H1 (cell line): ENCODE measurements at regions not wholly inside any gene's neighbourhood (a gene's known extent, or its start where the extent isn't known, plus 50 kb on each side); places are given as distances from the start of the nearest gene placed in this dataset.

Experiments used
- CTCF ChIA-PET: fragments of 300-600 bp; sonication (Branson Sonifier 250); formaldehyde crosslinking; loops from one replicate; lab custom pipeline; 2021; ENCODE audit not compliant: partially characterized antibody; lab: Charles Lee
- POLR2A ChIA-PET: fragments of 300-600 bp; sonication (Branson Sonifier 250); formaldehyde crosslinking; loops from one replicate; lab custom pipeline; 2021; ENCODE audit warnings: inconsistent platforms; ENCODE audit not compliant: partially characterized antibody; lab: Charles Lee
- DNase-seq, 2 experiments: peaks; one replicate each; pipeline versions ENCODE4 v3.0.0 to v3.0.0-alpha.2; 2010 to 2022; ENCODE audit warnings: low spot score in 2 of 2, low read depth in 1 of 2, mixed read lengths in 1 of 2
- FAIRE-seq: peaks from 2 replicates; lab custom pipeline; 2011; peaks lifted over from hg19 to GRCh38; lab: Jason Lieb, UNC
- H2AFZ ChIP-seq: 2 replicates; pipeline ENCODE4 v1.8.1; 2012; ENCODE audit warnings: low read length, inconsistent platforms
- H2AK5ac ChIP-seq: 2 replicates; pipeline ENCODE4 v1.6.1; 2013; ENCODE audit warnings: low read depth, low read length
- H2BK120ac ChIP-seq: replicated peaks from 2 replicates; pipeline ENCODE3; 2013; ENCODE audit warnings: low read depth, low read length, inconsistent platforms
- H2BK12ac ChIP-seq: 2 replicates; pipeline ENCODE4 v1.6.1; 2013; ENCODE audit warnings: low read depth, low read length
- H2BK15ac ChIP-seq: 2 replicates; pipeline ENCODE4 v1.6.1; 2013; ENCODE audit warnings: low read length
- H2BK20ac ChIP-seq: 2 replicates; pipeline ENCODE4 v1.6.1; 2013; ENCODE audit warnings: low read length
- H2BK5ac ChIP-seq: 2 replicates; pipeline ENCODE4 v1.6.1; 2013; ENCODE audit warnings: low read depth, low read length
- H3K14ac ChIP-seq: 2 replicates; pipeline ENCODE4 v1.6.1; 2013; ENCODE audit warnings: inconsistent platforms; ENCODE audit not compliant: insufficient read length
- H3K18ac ChIP-seq: 2 replicates; pipeline ENCODE4 v1.6.1; 2013; ENCODE audit warnings: low read length; ENCODE audit errors: extremely low read depth
- H3K23ac ChIP-seq: 2 replicates; pipeline ENCODE4 v1.6.1; 2013; ENCODE audit warnings: inconsistent platforms; ENCODE audit not compliant: insufficient read length
- H3K23me2 ChIP-seq: 2 replicates; pipeline ENCODE4 v1.6.1; 2013; ENCODE audit warnings: low read depth, low read length
- H3K27ac ChIP-seq: 2 replicates; pipeline ENCODE4 v1.6.1; 2011; ENCODE audit warnings: low read depth, low read length, inconsistent platforms
- H3K27me3 ChIP-seq, 4 experiments: replicated peaks in 1 of 4; 1 replicate in 1 of 4; 2 replicates in 3 of 4; pipeline versions ENCODE4 v1.6.1 to v1.8.1; 2011 to 2013; ENCODE audit warnings: low read length in 3 of 4, mild to moderate bottlenecking in 3 of 4, inconsistent platforms in 2 of 4, mixed read lengths in 2 of 4, moderate library complexity in 1 of 4; ENCODE audit not compliant: control insufficient read depth in 3 of 4, insufficient read depth in 3 of 4; ENCODE audit errors: extremely low read depth in 1 of 4
- H3K36me3 ChIP-seq, 4 experiments: 2 replicates each; pipeline versions ENCODE4 v1.6.1 to v1.8.1; 2011 to 2013; ENCODE audit warnings: mild to moderate bottlenecking in 4 of 4, low read length in 3 of 4, moderate library complexity in 2 of 4, control low read depth in 1 of 4, inconsistent platforms in 1 of 4; ENCODE audit not compliant: insufficient read depth in 4 of 4, control insufficient read depth in 2 of 4
- H3K4ac ChIP-seq: replicated peaks from 2 replicates; pipeline ENCODE3; 2013; ENCODE audit warnings: low read length, low read depth, mixed read lengths, inconsistent platforms; ENCODE audit not compliant: insufficient read length
- H3K4me1 ChIP-seq, 4 experiments: replicated peaks in 1 of 4; 1 replicate in 1 of 4; 2 replicates in 3 of 4; pipeline versions ENCODE4 v1.6.1 to v1.8.1; 2011 to 2013; ENCODE audit warnings: low read length in 3 of 4, inconsistent platforms in 2 of 4, mixed read lengths in 1 of 4; ENCODE audit not compliant: insufficient read depth in 4 of 4, control insufficient read depth in 3 of 4
- H3K4me2 ChIP-seq, 2 experiments: 2 replicates each; pipeline versions ENCODE4 v1.6.1 to v1.8.1; 2011 to 2013; ENCODE audit warnings: low read depth in 2 of 2, low read length in 2 of 2, control low read depth in 1 of 2, inconsistent platforms in 1 of 2, mild to moderate bottlenecking in 1 of 2; ENCODE audit not compliant: insufficient read depth in 1 of 2
- H3K4me3 ChIP-seq, 4 experiments: fragments of 200-600, 300-600 bp in 1 of 4; sonication (generic), shearing (Covaris generic), sonication (Bioruptor Twin) in 1 of 4; 2 replicates each; pipeline versions ENCODE4 v1.5.1 to v1.8.1; 2011 to 2016; ENCODE audit warnings: low read length in 4 of 4, low read depth in 3 of 4, control low read depth in 2 of 4, inconsistent platforms in 2 of 4, mild to moderate bottlenecking in 2 of 4, mixed read lengths in 1 of 4, moderate library complexity in 1 of 4; ENCODE audit not compliant: insufficient read depth in 2 of 4; ENCODE audit errors: extremely low read depth in 1 of 4
- H3K56ac ChIP-seq: replicated peaks from 2 replicates; pipeline ENCODE3; 2013; ENCODE audit warnings: low read depth, mild to moderate bottlenecking, mixed read lengths, low read length, inconsistent platforms; ENCODE audit not compliant: insufficient read length
- H3K79me1 ChIP-seq: 2 replicates; pipeline ENCODE4 v1.6.1; 2013; ENCODE audit warnings: low read depth, low read length, control low read depth
- H3K79me2 ChIP-seq, 2 experiments: 2 replicates each; pipeline versions ENCODE4 v1.6.1 to v1.8.1; 2012 to 2013; ENCODE audit warnings: low read length in 2 of 2, mild to moderate bottlenecking in 2 of 2, inconsistent platforms in 1 of 2; ENCODE audit not compliant: insufficient read depth in 2 of 2, control insufficient read depth in 1 of 2
- H3K9ac ChIP-seq, 4 experiments: replicated peaks in 1 of 4; 1 replicate in 1 of 4; 2 replicates in 3 of 4; pipeline versions ENCODE4 v1.6.1 to v1.8.1; 2011 to 2013; ENCODE audit warnings: low read depth in 3 of 4, low read length in 3 of 4, control low read depth in 2 of 4, mild to moderate bottlenecking in 2 of 4, moderate library complexity in 2 of 4, inconsistent platforms in 1 of 4; ENCODE audit errors: extremely low read depth in 1 of 4
- H3K9me3 ChIP-seq, 2 experiments: 2 replicates each; pipeline versions ENCODE4 v1.6.1 to v1.8.1; 2012 to 2013; ENCODE audit warnings: mild to moderate bottlenecking in 2 of 2, moderate library complexity in 2 of 2, control low read depth in 1 of 2, inconsistent platforms in 1 of 2, low read depth in 1 of 2, low read length in 1 of 2, mixed read lengths in 1 of 2; ENCODE audit not compliant: insufficient read depth in 2 of 2
- H4K20me1 ChIP-seq, 2 experiments: replicated peaks in 1 of 2; 2 replicates each; pipeline versions ENCODE3 to v1.8.1; 2011 to 2013; ENCODE audit warnings: inconsistent platforms in 2 of 2, low read length in 2 of 2, mild to moderate bottlenecking in 1 of 2; ENCODE audit not compliant: insufficient read depth in 2 of 2, control insufficient read depth in 1 of 2
- H4K5ac ChIP-seq: 2 replicates; pipeline ENCODE4 v1.6.1; 2013; ENCODE audit warnings: low read length, low read depth, mixed read lengths, inconsistent platforms; ENCODE audit not compliant: insufficient read length
- H4K8ac ChIP-seq: 2 replicates; pipeline ENCODE4 v1.8.0; 2013; ENCODE audit warnings: mild to moderate bottlenecking, moderate library complexity, low read length, inconsistent platforms; ENCODE audit not compliant: insufficient read depth; ENCODE audit errors: extremely low read depth
- H4K91ac ChIP-seq: replicated peaks from 2 replicates; pipeline ENCODE3; 2013; ENCODE audit warnings: low read length, mixed read lengths, inconsistent platforms; ENCODE audit not compliant: insufficient read length
- CTBP2 ChIP-seq: IDR thresholded peaks from 2 replicates; pipeline ENCODE4 v1.7.0; 2011; ENCODE audit warnings: borderline replicate concordance, mild to moderate bottlenecking, moderate library complexity, mixed read lengths, low read length; ENCODE audit not compliant: insufficient read depth, insufficient read length
- HDAC2 ChIP-seq, 2 experiments: fragments of 300-600 bp in 1 of 2; sonication (generic) in 1 of 2; IDR thresholded peaks; 2 replicates each; pipeline ENCODE4 v1.6.1; 2011 to 2012; ENCODE audit warnings: low read depth in 2 of 2, low read length in 2 of 2, mild to moderate bottlenecking in 2 of 2, moderate library complexity in 2 of 2, borderline replicate concordance in 1 of 2, inconsistent platforms in 1 of 2
- SRF ChIP-seq: IDR thresholded peaks from 2 replicates; pipeline ENCODE4 v1.6.1; 2011; ENCODE audit warnings: mild to moderate bottlenecking, low read depth, low read length, moderate library complexity
- WGBS, 2 experiments: shearing (Covaris generic) in 1 of 2; methylation state at CpG; one replicate each; pipeline versions ENCODE4 v1.1.6 to v1.1.7; 2013 to 2015; ENCODE audit warnings: low lambda C conversion rate in 2 of 2, mixed read lengths in 2 of 2, inconsistent platforms in 1 of 2, low coverage in 1 of 2, missing lambda C conversion rate in 1 of 2; ENCODE audit not compliant: insufficient replicate concordance in 2 of 2, insufficient coverage in 1 of 2, insufficient read length in 1 of 2; ENCODE audit errors: extremely low coverage in 1 of 2, missing lambda C conversion rate in 1 of 2; 5-methylcytosine and 5-hydroxymethylcytosine counted together

- Histone ChIP-seq H2BK15ac (no peak overlapping the region), H3K36me3 (no peaks in the 10 kb centered on the region), H3K23ac (no peak overlapping the region), H3K4me1 (no peaks in the 10 kb centered on the region; a peak in 2 of 7 replicates), H3K4ac (no peak overlapping the region), H3K79me2 (no peaks in the 10 kb centered on the region), H3K14ac (no peak overlapping the region), H2BK5ac (no peak overlapping the region), H2BK20ac (no peak overlapping the region), H3K4me2 (no peak overlapping the region), H4K91ac (no peak overlapping the region), H2AK5ac (no peak overlapping the region), H3K4me3 (no peak overlapping the region), H2BK12ac (no peak overlapping the region), H3K79me1 (no peaks in the 10 kb centered on the region), H4K8ac (no peak overlapping the region), H3K18ac (no peak overlapping the region), H3K23me2 (peaks cover 5% of the 10 kb centered on the region; the same call in 1 of the 2 replicates), H3K9ac (no peak overlapping the region), H2AFZ (peak overlapping the region; percentile 22; the same call in 1 of the 2 replicates), H3K27ac (no peak overlapping the region), H4K5ac (no peak overlapping the region), H2BK120ac (no peak overlapping the region), H3K56ac (no peak overlapping the region), H4K20me1 (no peaks in the 10 kb centered on the region), H3K27me3 (no peaks in the 10 kb centered on the region), H3K9me3 (no peaks in the 10 kb centered on the region)
- WGBS, 2 experiments = 96% methylated on average over 3 of the region's 3 CpGs; no CpG with 5 or more reads in 1 of the 2 experiments
- FAIRE-seq = no peak
- no peak for DNase-seq
- POLR2A ChIA-PET = no interaction called here
- CTCF ChIA-PET = no interaction called here
- TF ChIP-seq CTBP2 = no peak
- TF ChIP-seq HDAC2 (IDR thresholded peaks at IDR 0.05; ENCODE audit: borderline replicate concordance in 1 of 2, low read depth in 2 of 2, low read length in 2 of 2) = no peak
- no peak for TF ChIP-seq SRF
Measured at GRCh38 chr1:220997791-220998190, 118.5 kb downstream of the HLX start.
